ENCODE measurements at regions not wholly inside any gene's neighbourhood (a gene's known extent, or its start where the extent isn't known, plus 50 kb on each side); places are given as distances from the start of the nearest gene placed in this dataset.

- TF ChIP-seq CTCF (IDR thresholded peaks at IDR 0.05) (no peak), POLR2A (IDR thresholded peaks at IDR 0.05) (no peak)
Measured at GRCh38 chr6:40028449-40028848, 94.2 kb upstream of the MOCS1 start.

Data from right lobe of liver (tissue), 4 donors.